Kidney epithelial cell (primary cell): ENCODE measurements at regions not wholly inside any gene's neighbourhood (a gene's known extent, or its start where the extent isn't known, plus 50 kb on each side); places are given as distances from the start of the nearest gene placed in this dataset.
"Not testable (repeated sequence)": the region's sequence is repeated elsewhere in the genome, so short reads cannot be mapped to it uniquely, and the experiment has no call there.

ENCODE experiments used
- DNase-seq: peaks from one replicate; pipeline ENCODE4 v3.0.0-alpha.2; 2010; ENCODE audit warnings: low read depth
- H3K27me3 ChIP-seq: 2 replicates; pipeline ENCODE4 v1.6.0; 2011; ENCODE audit warnings: low read length; ENCODE audit not compliant: control insufficient read depth, insufficient read depth
- H3K36me3 ChIP-seq: 2 replicates; pipeline ENCODE4 v1.5.1; 2011; ENCODE audit warnings: low read length; ENCODE audit not compliant: control insufficient read depth, insufficient read depth
- H3K4me3 ChIP-seq: 2 replicates; pipeline ENCODE4 v1.5.1; 2011; ENCODE audit warnings: low read depth, mild to moderate bottlenecking, control low read depth, low read length
- CTCF ChIP-seq: IDR thresholded peaks from 2 replicates; pipeline ENCODE4 v1.5.1; 2011; ENCODE audit warnings: mild to moderate bottlenecking, moderate library complexity, low read length, control low read depth, inconsistent platforms; ENCODE audit not compliant: insufficient read depth, poor library complexity, severe bottlenecking

- Histone ChIP-seq H3K36me3 (no peaks in the 10 kb centered on the region), H3K27me3 (no peaks in the 10 kb centered on the region), H3K4me3 (no peak overlapping the region)
- DNase-seq, result no peak
- TF ChIP-seq CTCF, result no peak
Observed at GRCh38 chr16:60407034-60407433, 1629.2 kb downstream of the CDH8 start.

GRCh38 chr16:60405286-60405685, 1631.0 kb downstream of the CDH8 start:
- H3K4me3 ChIP-seq, result no peak overlapping the region
- DNase-seq, result no peak
- H3K36me3 ChIP-seq, result no peaks in the 10 kb centered on the region
- TF ChIP-seq CTCF, result no peak
- H3K27me3 ChIP-seq, result no peaks in the 10 kb centered on the region

GRCh38 chr16:60404401-60404800, 1631.8 kb downstream of the CDH8 start:
- no peak overlapping the region for H3K4me3 ChIP-seq
- no peaks in the 10 kb centered on the region for H3K36me3 ChIP-seq
- no peak for TF ChIP-seq CTCF
- H3K27me3 ChIP-seq, result no peaks in the 10 kb centered on the region
- no peak for DNase-seq

GRCh38 chr16:60402941-60403340, 1633.3 kb downstream of the CDH8 start:
- not testable (repeated sequence) for H3K36me3 ChIP-seq, H3K27me3 ChIP-seq, H3K4me3 ChIP-seq, DNase-seq

- TF ChIP-seq CTCF, result no peak
- H3K4me3 ChIP-seq, result no peak overlapping the region
- no peaks in the 10 kb centered on the region for H3K27me3 ChIP-seq
- H3K36me3 ChIP-seq, result no peaks in the 10 kb centered on the region
- no peak for DNase-seq
Observed at GRCh38 chr16:60392380-60392779, 1643.9 kb downstream of the CDH8 start.

GRCh38 chr16:60371591-60371990, 1637.5 kb upstream of the GOT2 start:
- H3K27me3 ChIP-seq, result no peaks in the 10 kb centered on the region
- no peak overlapping the region for H3K4me3 ChIP-seq
- TF ChIP-seq CTCF, result no peak
- no peaks in the 10 kb centered on the region for H3K36me3 ChIP-seq
- DNase-seq, result no peak
